ENCODE measurements at regions not wholly inside any gene's neighbourhood (a gene's known extent, or its start where the extent isn't known, plus 50 kb on each side); places are given as distances from the start of the nearest gene placed in this dataset.

DNA sequence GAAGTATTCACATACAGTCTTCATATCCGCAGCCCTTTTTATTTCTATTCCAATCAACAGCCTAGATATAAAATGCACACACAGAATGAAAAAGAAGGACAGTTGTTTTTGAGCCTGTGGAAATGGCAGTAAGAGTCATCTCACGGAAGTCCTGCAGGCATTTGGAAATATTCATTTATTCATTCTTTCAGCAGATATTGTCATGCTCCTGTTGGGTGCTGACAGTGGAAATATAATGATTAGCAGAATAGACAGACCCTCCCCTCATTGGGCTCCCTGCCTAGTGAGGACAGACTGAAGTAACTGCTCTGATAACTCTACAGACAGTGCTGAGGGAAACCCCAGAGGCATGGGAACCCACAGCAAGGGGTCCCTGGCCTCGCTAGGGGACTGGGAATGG is 392.3 kb downstream of the FOXO1 start:
- no peaks in the 10 kb centered on the region for H3K36me3 ChIP-seq (ENCODE audit: control insufficient read depth in 2 of 2, insufficient read depth in 1 of 2, low read length in 2 of 2)
- ChIA-PET CTCF (no interaction called here), POLR2A (no interaction called here)
- no peaks in the 10 kb centered on the region for H3K9me3 ChIP-seq (ENCODE audit: control insufficient read depth, insufficient read depth, low read depth, low read length)
- TF ChIP-seq ZNF670 (tag by site-specific recombination; IDR thresholded peaks at IDR 0.05; ENCODE audit: low read depth) = no peak
- no peak for TF ChIP-seq ZNF214 (tag by site-specific recombination; IDR thresholded peaks at IDR 0.05; ENCODE audit: borderline replicate concordance)
- TF ChIP-seq ZNF211 (tag by site-specific recombination; IDR thresholded peaks at IDR 0.05; ENCODE audit: low read depth) = no peak
- no peak for TF ChIP-seq PATZ1 (tag by site-specific recombination; IDR thresholded peaks at IDR 0.05)
- TF ChIP-seq ZNF596 (tag by site-specific recombination; IDR thresholded peaks at IDR 0.05) = no peak
- no peak for TF ChIP-seq ZNF785 (tag by site-specific recombination; IDR thresholded peaks at IDR 0.05)
- TF ChIP-seq YY2 (tag by site-specific recombination; IDR thresholded peaks at IDR 0.05) = no peak
- TF ChIP-seq ZNF548 (tag by site-specific recombination; IDR thresholded peaks at IDR 0.05) = no peak
- TF ChIP-seq, protein P1, sequence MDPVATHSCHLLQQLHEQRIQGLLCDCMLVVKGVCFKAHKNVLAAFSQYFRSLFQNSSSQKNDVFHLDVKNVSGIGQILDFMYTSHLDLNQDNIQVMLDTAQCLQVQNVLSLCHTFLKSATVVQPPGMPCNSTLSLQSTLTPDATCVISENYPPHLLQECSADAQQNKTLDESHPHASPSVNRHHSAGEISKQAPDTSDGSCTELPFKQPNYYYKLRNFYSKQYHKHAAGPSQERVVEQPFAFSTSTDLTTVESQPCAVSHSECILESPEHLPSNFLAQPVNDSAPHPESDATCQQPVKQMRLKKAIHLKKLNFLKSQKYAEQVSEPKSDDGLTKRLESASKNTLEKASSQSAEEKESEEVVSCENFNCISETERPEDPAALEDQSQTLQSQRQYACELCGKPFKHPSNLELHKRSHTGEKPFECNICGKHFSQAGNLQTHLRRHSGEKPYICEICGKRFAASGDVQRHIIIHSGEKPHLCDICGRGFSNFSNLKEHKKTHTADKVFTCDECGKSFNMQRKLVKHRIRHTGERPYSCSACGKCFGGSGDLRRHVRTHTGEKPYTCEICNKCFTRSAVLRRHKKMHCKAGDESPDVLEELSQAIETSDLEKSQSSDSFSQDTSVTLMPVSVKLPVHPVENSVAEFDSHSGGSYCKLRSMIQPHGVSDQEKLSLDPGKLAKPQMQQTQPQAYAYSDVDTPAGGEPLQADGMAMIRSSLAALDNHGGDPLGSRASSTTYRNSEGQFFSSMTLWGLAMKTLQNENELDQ (tag by site-specific recombination; IDR thresholded peaks at IDR 0.05; ENCODE audit: low read depth) = no peak
- TF ChIP-seq ZNF398 (tag by site-specific recombination; IDR thresholded peaks at IDR 0.05) = no peak
- TF ChIP-seq, protein P2, sequence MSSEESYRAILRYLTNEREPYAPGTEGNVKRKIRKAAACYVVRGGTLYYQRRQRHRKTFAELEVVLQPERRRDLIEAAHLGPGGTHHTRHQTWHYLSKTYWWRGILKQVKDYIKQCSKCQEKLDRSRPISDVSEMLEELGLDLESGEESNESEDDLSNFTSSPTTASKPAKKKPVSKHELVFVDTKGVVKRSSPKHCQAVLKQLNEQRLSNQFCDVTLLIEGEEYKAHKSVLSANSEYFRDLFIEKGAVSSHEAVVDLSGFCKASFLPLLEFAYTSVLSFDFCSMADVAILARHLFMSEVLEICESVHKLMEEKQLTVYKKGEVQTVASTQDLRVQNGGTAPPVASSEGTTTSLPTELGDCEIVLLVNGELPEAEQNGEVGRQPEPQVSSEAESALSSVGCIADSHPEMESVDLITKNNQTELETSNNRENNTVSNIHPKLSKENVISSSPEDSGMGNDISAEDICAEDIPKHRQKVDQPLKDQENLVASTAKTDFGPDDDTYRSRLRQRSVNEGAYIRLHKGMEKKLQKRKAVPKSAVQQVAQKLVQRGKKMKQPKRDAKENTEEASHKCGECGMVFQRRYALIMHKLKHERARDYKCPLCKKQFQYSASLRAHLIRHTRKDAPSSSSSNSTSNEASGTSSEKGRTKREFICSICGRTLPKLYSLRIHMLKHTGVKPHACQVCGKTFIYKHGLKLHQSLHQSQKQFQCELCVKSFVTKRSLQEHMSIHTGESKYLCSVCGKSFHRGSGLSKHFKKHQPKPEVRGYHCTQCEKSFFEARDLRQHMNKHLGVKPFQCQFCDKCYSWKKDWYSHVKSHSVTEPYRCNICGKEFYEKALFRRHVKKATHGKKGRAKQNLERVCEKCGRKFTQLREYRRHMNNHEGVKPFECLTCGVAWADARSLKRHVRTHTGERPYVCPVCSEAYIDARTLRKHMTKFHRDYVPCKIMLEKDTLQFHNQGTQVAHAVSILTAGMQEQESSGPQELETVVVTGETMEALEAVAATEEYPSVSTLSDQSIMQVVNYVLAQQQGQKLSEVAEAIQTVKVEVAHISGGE (tag by site-specific recombination; conservative IDR thresholded peaks at IDR 0.05; ENCODE audit: low read depth) = no peak
- TF ChIP-seq ZNF10 (tag by site-specific recombination; IDR thresholded peaks at IDR 0.05) = no peak
- TF ChIP-seq ZNF223 (tag by site-specific recombination; IDR thresholded peaks at IDR 0.05) = no peak
- TF ChIP-seq ZNF175 (tag by site-specific recombination; IDR thresholded peaks at IDR 0.05) = no peak
- TF ChIP-seq ZNF658 (tag by site-specific recombination; IDR thresholded peaks at IDR 0.05) = no peak
- no peak for TF ChIP-seq ZFP69B (tag by site-specific recombination; IDR thresholded peaks at IDR 0.05)
- TF ChIP-seq ZNF121 (tag by site-specific recombination; IDR thresholded peaks at IDR 0.05) = no peak
- no peak for TF ChIP-seq RBAK (tag by site-specific recombination; IDR thresholded peaks at IDR 0.05)
- TF ChIP-seq IKZF3 (tag by site-specific recombination; IDR thresholded peaks at IDR 0.05) = no peak
- H3K27ac ChIP-seq (ENCODE audit: extremely low read depth, low read depth, low read length) = no peak overlapping the region
- no peak overlapping the region for H3K4me3 ChIP-seq (ENCODE audit: low read depth, low read length)
- peaks cover 4% of the 10 kb centered on the region; the same call in 1 of the 2 replicates for H3K4me1 ChIP-seq (ENCODE audit: control insufficient read depth, insufficient read depth, low read length)
